ENCODE measurements at regions not wholly inside any gene's neighbourhood (a gene's known extent, or its start where the extent isn't known, plus 50 kb on each side); places are given as distances from the start of the nearest gene placed in this dataset.

- no peak for DNase-seq (ENCODE audit: low spot score)
Observed at GRCh38 chr3:6512172-6512800, 348.6 kb upstream of the GRM7 start.

- no peak for DNase-seq (ENCODE audit: low spot score)
Observed at GRCh38 chr3:6516143-6516542, 344.8 kb upstream of the GRM7 start.

- DNase-seq (ENCODE audit: low spot score): no peak
Observed at GRCh38 chr3:6516694-6517093, 344.2 kb upstream of the GRM7 start.

DNA sequence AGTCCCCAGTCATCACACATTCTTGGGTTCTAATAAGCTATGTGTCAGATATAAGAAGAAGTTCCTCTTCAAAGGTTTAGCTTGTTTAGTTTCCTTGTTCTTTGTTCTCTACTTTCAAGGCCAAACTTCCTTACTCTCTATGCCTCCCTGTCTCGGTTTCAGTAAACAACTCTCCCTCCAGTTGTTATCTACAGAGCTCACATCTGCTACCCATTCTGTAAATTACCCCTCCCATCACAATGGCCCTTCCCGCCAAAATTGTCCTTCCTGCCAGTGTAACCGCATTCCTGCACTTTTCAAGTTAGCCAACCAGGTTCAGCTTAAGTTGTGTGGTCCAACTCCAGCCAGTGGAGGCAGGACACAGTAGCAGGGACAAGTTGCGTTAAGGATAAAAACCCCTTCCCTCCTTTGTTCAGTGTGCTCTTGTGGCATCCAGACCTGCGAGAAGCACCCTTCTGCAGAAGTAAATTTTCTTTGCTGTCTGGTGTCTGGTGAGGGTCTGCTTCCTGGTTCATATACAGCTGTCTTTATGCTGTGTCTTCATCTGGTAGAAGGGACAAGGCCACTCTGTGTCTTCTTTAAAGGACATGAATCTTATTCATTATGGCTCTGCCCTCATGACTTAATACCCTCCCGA is 342.1 kb upstream of the GRM7 start:
- no peak for DNase-seq (ENCODE audit: low spot score)

GRCh38 chr3:6521369-6522113 is 339.4 kb upstream of the GRM7 start:
- no peak for DNase-seq (ENCODE audit: low spot score)

- no peak for DNase-seq (ENCODE audit: low spot score)
Observed at GRCh38 chr3:6522191-6522590, 338.7 kb upstream of the GRM7 start.

DNA sequence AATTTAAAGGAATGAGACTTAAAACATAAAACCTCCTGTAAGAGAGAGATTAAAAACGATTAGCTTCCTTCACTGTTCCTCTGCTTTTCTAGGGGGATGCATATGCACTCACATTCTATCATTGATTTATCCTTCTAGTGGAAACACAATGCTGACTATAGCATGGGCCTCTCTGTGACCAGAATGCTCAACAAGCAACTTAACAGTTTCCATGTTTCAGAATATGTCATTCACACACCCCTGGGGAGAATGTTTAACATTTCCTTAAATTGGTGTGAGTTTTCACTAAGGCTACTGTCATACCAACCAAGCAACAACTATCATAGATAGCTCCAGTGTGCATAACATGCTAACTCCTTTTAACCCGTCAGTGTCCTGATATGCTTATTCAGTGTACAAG is 337.9 kb upstream of the GRM7 start:
- no peak for DNase-seq (ENCODE audit: low spot score)

DNA sequence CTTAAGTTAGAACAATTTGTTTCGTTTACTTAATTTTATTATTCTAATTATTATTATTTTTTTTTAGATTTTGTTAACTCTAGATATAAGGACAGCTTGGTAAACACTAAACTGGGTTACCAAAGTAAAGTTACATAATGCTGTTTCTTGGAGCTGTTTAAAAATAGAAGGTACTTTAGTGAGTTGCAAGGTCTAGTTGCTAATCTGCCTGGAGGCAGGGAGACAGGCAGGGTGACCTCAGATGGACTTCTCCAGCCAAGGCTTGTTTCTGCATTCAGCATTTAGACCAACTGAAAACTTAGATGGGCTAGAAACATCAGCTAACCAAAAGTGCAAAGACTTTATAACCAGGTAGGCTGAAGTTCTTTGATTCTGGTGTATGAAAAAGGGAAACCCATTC is 336.4 kb upstream of the GRM7 start:
- no peak for DNase-seq (ENCODE audit: low spot score)

- DNase-seq (ENCODE audit: low spot score): no peak
Observed at GRCh38 chr3:6526321-6526720, 334.6 kb upstream of the GRM7 start.

DNA sequence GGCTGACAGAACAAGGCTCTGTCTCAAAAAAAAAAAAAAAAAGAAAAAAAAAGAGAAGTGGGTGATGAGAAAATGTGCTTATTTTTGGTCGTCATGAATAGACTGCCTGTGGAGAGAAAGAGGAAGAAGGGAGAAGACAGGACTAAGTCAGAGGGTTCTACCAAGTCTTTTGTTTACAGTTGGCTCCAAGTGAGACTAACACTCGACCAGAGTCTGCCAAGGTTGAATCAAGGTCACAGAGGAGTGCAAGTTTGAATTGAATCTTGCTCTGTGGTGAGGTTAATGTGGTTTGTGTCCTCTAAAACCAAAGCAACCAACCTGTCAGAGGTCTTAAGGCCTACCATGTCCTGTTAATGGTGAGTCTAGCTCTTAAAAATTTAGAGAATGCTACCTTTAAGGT is 334.1 kb upstream of the GRM7 start:
- no peak for DNase-seq (ENCODE audit: low spot score)

GRCh38 chr3:6528951-6529350 is 332.0 kb upstream of the GRM7 start:
- DNase-seq (ENCODE audit: low spot score): no peak

DNA sequence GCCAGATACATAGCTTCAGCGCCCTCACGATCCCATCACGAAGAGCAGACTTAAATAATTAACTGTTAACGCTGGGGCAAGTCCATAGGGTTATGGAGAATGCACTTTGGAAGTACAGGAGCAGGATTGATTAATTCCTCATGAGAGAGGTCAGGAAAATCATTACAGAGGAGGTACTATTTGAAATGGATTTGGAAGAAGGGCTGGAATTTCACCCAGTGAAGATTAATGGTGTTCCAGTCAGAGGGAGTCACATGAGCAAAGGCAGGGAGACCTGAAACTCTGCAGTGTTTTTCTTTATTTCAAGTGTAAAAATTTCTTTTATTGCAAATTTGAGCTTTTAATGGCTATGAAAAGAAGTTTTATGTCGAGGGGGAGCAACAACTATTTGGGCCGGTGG is 329.8 kb upstream of the GRM7 start:
- no peak for DNase-seq (ENCODE audit: low spot score)

DNA sequence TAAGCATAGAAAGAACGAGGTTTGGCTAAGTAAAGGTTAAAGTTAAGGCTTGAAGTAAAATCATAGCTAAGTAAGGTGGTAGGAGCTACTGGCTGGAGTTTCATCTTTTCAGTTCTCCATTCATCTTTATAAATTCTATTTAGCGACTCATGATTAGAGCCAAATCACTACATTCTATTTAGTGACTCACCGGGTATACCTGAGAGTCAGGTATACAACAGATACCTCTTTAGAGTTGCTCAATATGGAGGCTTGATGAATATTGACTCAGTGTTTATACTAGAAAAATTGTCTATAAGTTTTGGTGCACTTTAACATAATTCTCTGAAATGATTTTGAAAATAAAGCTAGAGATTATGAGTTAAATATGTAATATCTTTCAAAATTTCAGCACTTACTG is 328.8 kb upstream of the GRM7 start:
- no peak for DNase-seq (ENCODE audit: low spot score)

DNA sequence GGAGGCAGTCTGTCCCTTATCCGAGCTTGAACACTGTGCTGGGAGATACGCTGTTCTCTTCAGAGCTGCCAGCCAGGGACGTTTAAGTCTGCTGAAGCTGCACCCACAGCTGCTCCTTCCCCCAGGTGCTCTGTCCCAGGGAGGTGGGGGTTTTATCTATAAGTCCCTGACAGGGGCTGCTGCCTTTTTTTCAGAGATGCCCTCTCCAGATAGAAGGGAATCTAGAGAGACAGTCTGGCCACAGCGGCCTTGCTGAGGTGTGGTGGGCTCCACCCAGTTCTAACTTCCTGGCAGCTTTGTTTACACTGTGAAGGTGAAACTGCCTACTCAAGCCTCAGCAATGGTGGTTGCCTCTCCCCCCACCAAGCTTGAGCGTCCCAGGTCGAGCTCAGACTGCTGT is 319.9 kb upstream of the GRM7 start:
- DNase-seq (ENCODE audit: low spot score): no peak

- no peak for DNase-seq (ENCODE audit: low spot score)
Observed at GRCh38 chr3:6542795-6543194, 318.1 kb upstream of the GRM7 start.

DNA sequence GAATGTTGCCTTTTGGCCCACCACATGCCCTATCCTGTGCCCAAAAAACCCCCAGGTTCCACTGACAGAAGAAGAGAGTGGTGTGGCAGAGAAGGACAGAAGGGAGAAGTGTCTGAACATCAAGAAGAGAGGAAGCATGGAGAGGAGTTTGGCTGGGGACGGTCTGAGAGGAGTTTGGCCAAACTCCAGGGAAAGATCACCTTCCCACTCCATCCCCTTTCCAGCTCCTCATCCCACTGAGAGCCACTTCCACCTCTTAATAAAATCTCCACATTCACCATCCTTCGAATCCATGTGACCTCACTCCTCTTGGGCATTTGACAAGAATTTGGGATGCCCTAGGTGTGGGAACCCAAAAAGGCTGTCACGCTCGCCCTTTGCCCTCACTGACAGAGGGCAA is 311.6 kb upstream of the GRM7 start:
- DNase-seq (ENCODE audit: low spot score): no peak

DNA sequence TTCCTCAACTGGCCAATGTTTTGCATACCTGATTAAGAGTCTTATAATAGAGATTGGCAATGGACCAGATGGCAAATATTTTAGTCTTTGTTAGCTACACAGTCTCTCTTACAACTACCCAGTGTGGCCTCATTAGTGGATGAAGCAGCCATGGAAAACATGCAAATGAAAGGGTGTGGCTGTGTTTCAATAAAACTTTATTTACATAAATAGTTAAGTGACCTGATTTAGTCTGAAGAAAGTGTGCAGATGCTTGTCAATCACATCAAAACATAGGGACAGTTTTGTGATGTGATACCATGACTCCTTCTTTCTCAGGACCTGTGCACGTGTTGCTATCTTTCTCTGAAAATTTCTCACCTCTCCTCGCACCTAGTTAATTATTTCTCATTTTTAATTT is 309.8 kb upstream of the GRM7 start:
- no peak for DNase-seq (ENCODE audit: low spot score)

GRCh38 chr3:6560259-6560658 is 300.7 kb upstream of the GRM7 start:
- no peak for DNase-seq (ENCODE audit: low spot score)

- DNase-seq (ENCODE audit: low spot score): no peak
Observed at GRCh38 chr3:6567241-6567640, 293.7 kb upstream of the GRM7 start.

- no peak for DNase-seq (ENCODE audit: low spot score)
Observed at GRCh38 chr3:6568999-6569493, 291.9 kb upstream of the GRM7 start.

- DNase-seq (ENCODE audit: low spot score): no peak
Observed at GRCh38 chr3:6571448-6571847, 289.5 kb upstream of the GRM7 start.

DNA sequence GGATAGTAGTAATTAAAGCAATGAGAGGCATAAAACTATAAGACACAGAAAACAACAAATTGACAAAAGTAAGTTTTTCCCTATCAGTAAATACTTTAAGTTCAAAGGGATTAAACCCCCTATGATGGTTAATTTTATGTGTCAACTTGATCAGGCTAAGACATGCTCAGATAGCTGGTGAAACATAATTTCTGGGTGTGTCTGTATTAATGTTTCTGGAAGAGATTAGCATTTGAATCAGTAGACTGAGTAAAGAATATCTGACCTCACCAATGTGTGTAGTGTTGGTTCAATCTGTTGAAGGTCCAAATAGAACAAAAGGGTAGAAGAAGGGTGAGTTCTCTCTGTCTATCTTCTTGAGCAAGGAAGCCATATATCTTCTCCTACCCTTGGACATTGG is 283.3 kb upstream of the GRM7 start:
- no peak for DNase-seq (ENCODE audit: low spot score)

DNA sequence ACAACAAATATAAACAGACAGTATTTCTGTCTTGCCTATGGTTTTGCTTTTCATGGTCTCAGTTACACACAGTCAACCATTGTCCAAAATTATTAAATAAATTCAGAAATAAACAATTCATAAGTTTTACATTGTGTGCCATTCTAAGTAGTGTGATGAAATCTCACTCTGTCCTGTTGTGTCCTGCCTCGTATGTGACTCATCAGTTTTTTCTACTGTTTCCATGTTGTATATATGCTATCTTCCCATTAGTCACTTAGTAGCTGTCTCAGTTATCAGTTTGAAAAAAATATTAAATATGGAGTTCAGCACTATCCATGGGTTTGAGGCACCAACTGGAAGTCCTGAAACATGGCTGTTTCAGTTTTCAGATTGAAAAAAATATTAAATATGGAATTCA is 282.4 kb upstream of the GRM7 start:
- no peak for DNase-seq (ENCODE audit: low spot score)
